ENCODE measurements at regions not wholly inside any gene's neighbourhood (a gene's known extent, or its start where the extent isn't known, plus 50 kb on each side); places are given as distances from the start of the nearest gene placed in this dataset.

- TF ChIP-seq ZNF532 (CRISPR knock-in tag; IDR thresholded peaks at IDR 0.05; ENCODE audit: borderline replicate concordance) (no peak), OVOL2 (CRISPR knock-in tag; IDR thresholded peaks at IDR 0.05; ENCODE audit: borderline replicate concordance) (no peak), RELA (CRISPR knock-in tag; IDR thresholded peaks at IDR 0.05; ENCODE audit: borderline replicate concordance) (no peak), ZBTB21 (CRISPR knock-in tag; IDR thresholded peaks at IDR 0.05; ENCODE audit: borderline replicate concordance) (no peak)
Measured at GRCh38 chr22:44592126-44592823, 94.2 kb upstream of the RTL6 start (continued).

GRCh38 chr22:44591146-44591790, 93.2 kb upstream of the RTL6 start:
- DNase-seq (ENCODE audit: low spot score) = no peak
- CTCF ChIA-PET = interaction anchor here (0.6 kb wide), 1 partner anchor 665 kb away, joined by 3 read pairs; no protein-coding TSS in a partner anchor
- TF ChIP-seq TEAD4 (CRISPR knock-in tag; IDR thresholded peaks at IDR 0.05) (no peak), GABPB1 (CRISPR knock-in tag; IDR thresholded peaks at IDR 0.05) (no peak), USF1 (CRISPR knock-in tag; IDR thresholded peaks at IDR 0.05) (no peak), GRHL2 (CRISPR knock-in tag; IDR thresholded peaks at IDR 0.05; ENCODE audit: insufficient replicate concordance, severe bottlenecking) (no peak), SMAD3 (CRISPR knock-in tag; IDR thresholded peaks at IDR 0.05; ENCODE audit: borderline replicate concordance) (no peak), SOX15 (CRISPR knock-in tag; IDR thresholded peaks at IDR 0.05) (no peak), GTF2I (CRISPR knock-in tag; conservative IDR thresholded peaks at IDR 0.05) (no peak), CTCF (IDR thresholded peaks at IDR 0.05) (no peak), ZBTB21 (CRISPR knock-in tag; IDR thresholded peaks at IDR 0.05; ENCODE audit: borderline replicate concordance) (no peak), ZNF121 (CRISPR knock-in tag; IDR thresholded peaks at IDR 0.05) (no peak), ERG (CRISPR knock-in tag; IDR thresholded peaks at IDR 0.05) (no peak), ZNF671 (CRISPR knock-in tag; IDR thresholded peaks at IDR 0.05) (no peak), TP53 (CRISPR knock-in tag; IDR thresholded peaks at IDR 0.05) (no peak), ZNF416 (CRISPR knock-in tag; IDR thresholded peaks at IDR 0.05) (no peak)
- Mint-ChIP-seq H3K4me1 (peaks cover 15% of the 10 kb centered on the region), H3K27ac (no peak overlapping the region), H3K36me3 (peaks cover 5% of the 10 kb centered on the region; the same call in 1 of the 2 replicates), H3K4me3 (no peak overlapping the region), H3K27me3 (ENCODE audit: low read depth) (peaks cover 2% of the 10 kb centered on the region; the same call in 1 of the 2 replicates), H3K9me3 (peaks cover 13% of the 10 kb centered on the region)
- no peak for ATAC-seq
- POLR2A ChIA-PET = no interaction called here

Measured in WTC11 (cell line).